ENCODE measurements at regions not wholly inside any gene's neighbourhood (a gene's known extent, or its start where the extent isn't known, plus 50 kb on each side); places are given as distances from the start of the nearest gene placed in this dataset.

DNA sequence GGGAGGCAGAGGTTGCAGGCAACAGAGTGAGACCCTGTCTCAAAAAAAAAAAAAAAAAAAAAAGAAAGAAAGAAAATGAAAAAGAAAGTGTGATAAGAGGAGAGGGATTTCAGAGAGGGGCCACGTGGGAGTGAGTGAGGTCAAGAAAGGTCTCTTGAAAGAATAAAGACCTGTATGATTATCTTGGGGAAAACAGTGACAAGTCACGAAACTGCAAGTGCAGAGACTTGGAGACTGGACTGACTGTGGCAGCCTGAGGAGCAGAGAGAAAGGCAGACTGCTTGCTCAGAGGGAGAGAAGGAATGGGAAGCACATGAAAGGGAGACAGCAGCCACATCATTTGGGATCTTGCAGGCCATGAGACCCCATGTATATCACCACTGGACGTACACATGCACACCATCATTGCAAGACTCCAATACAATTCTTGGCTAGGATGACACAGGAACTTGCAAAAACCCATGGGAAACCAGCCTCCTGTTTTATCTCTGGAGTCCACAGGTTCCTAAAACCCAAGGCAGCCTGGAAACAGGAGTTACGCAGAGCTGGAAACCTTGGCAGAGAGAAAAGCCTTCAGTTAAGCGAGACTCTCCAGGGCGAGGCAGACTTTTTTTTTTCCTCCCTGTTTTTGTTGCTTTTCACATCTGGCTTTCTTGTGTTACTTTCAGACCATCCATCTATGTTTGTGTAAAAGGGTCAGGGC lies 207.0 kb upstream of the TBL1X start:
- TF ChIP-seq, protein P1, sequence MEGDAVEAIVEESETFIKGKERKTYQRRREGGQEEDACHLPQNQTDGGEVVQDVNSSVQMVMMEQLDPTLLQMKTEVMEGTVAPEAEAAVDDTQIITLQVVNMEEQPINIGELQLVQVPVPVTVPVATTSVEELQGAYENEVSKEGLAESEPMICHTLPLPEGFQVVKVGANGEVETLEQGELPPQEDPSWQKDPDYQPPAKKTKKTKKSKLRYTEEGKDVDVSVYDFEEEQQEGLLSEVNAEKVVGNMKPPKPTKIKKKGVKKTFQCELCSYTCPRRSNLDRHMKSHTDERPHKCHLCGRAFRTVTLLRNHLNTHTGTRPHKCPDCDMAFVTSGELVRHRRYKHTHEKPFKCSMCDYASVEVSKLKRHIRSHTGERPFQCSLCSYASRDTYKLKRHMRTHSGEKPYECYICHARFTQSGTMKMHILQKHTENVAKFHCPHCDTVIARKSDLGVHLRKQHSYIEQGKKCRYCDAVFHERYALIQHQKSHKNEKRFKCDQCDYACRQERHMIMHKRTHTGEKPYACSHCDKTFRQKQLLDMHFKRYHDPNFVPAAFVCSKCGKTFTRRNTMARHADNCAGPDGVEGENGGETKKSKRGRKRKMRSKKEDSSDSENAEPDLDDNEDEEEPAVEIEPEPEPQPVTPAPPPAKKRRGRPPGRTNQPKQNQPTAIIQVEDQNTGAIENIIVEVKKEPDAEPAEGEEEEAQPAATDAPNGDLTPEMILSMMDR (IDR thresholded peaks at IDR 0.05; ENCODE audit: control extremely low read depth in 1 of 3, insufficient read depth in 1 of 3, low read depth in 1 of 3, low read length in 3 of 3): no peak
- TF ChIP-seq POLR2A (IDR thresholded peaks at IDR 0.05; ENCODE audit: control extremely low read depth in 1 of 2, low read depth in 2 of 2, low read length in 2 of 2) (no peak), JUN (IDR thresholded peaks at IDR 0.05; ENCODE audit: low read depth, low read length) (no peak), RBBP5 (IDR thresholded peaks at IDR 0.05; ENCODE audit: borderline replicate concordance, low read depth, low read length) (no peak), POLR2AphosphoS5 (IDR thresholded peaks at IDR 0.05; ENCODE audit: low read depth, low read length) (no peak)
